ENCODE measurements at regions not wholly inside any gene's neighbourhood (a gene's known extent, or its start where the extent isn't known, plus 50 kb on each side); places are given as distances from the start of the nearest gene placed in this dataset.

DNA sequence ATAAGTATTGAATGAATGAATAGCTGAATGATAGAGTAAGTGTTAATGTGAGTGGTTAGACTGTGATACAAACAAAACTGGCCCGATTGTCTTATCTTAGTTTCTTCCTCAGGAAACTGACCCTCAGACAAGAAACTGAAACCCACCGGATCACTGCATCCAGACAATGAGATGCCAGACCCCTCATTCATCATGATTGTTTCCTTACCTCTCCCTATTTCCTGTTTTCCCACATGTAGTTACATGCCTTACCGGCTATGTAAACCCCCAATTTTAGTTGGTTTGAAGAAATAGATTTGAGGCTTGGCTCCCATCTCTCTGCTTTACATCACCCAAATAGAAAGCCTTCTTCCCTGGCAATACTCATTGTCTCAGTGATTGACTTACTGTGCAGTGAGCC, 218.9 kb upstream of the PPP1R2C start:
- TF ChIP-seq ZNF274 (IDR thresholded peaks at IDR 0.05; ENCODE audit: low read length) (no peak), ZNF274 (tag by site-specific recombination; IDR thresholded peaks at IDR 0.05; ENCODE audit: borderline replicate concordance) (no peak), ZNF133 (tag by site-specific recombination; IDR thresholded peaks at IDR 0.05) (no peak), ZNF626 (tag by site-specific recombination; IDR thresholded peaks at IDR 0.05) (no peak), ZNF580 (tag by site-specific recombination; IDR thresholded peaks at IDR 0.05) (no peak), ZEB2 (tag by site-specific recombination; IDR thresholded peaks at IDR 0.05) (no peak), OVOL3 (tag by site-specific recombination; IDR thresholded peaks at IDR 0.05) (no peak), ZNF785 (tag by site-specific recombination; IDR thresholded peaks at IDR 0.05) (no peak), ZNF529 (tag by site-specific recombination; IDR thresholded peaks at IDR 0.05; ENCODE audit: insufficient replicate concordance) (no peak)
